DMS153 treated with DMSO at 0.1 percent for 48 hours (cell line): ENCODE measurements at regions not wholly inside any gene's neighbourhood (a gene's known extent, or its start where the extent isn't known, plus 50 kb on each side); places are given as distances from the start of the nearest gene placed in this dataset.
"Not testable (repeated sequence)": the region's sequence is repeated elsewhere in the genome, so short reads cannot be mapped to it uniquely, and the experiment has no call there.

ENCODE experiments used
- DNase-seq: peaks from one replicate; lab custom pipeline; 2025; ENCODE audit not compliant: unreplicated experiment; lab: John Stamatoyannopoulos, UW

GRCh38 chr1:96865731-96866685 lies 144.4 kb downstream of the PTBP2 start:
- no peak for DNase-seq

GRCh38 chr1:96872757-96873156 lies 151.2 kb downstream of the PTBP2 start:
- no peak for DNase-seq

GRCh38 chr1:96878640-96879039 lies 157.1 kb downstream of the PTBP2 start:
- no peak for DNase-seq

GRCh38 chr1:96880626-96881025 lies 159.0 kb downstream of the PTBP2 start:
- DNase-seq: no peak

GRCh38 chr1:96882096-96882495 lies 160.5 kb downstream of the PTBP2 start:
- DNase-seq: no peak

GRCh38 chr1:96886474-96886873 lies 164.9 kb downstream of the PTBP2 start:
- no peak for DNase-seq

GRCh38 chr1:96887501-96887900 lies 165.9 kb downstream of the PTBP2 start:
- DNase-seq: no peak

GRCh38 chr1:96901783-96902363 lies 180.3 kb downstream of the PTBP2 start:
- DNase-seq: no peak

- no peak for DNase-seq
Measured at GRCh38 chr1:96912248-96912647, 190.7 kb downstream of the PTBP2 start.

GRCh38 chr1:96915701-96916100 lies 194.1 kb downstream of the PTBP2 start:
- not testable (repeated sequence) for DNase-seq

- no peak for DNase-seq
Measured at GRCh38 chr1:96918406-96918805, 196.8 kb downstream of the PTBP2 start.

- DNase-seq: no peak
Measured at GRCh38 chr1:96922181-96922580, 200.6 kb downstream of the PTBP2 start.

GRCh38 chr1:96923753-96924152 lies 202.2 kb downstream of the PTBP2 start:
- no peak for DNase-seq

GRCh38 chr1:96926176-96926575 lies 204.6 kb downstream of the PTBP2 start:
- DNase-seq: no peak

GRCh38 chr1:96927125-96927524 lies 205.5 kb downstream of the PTBP2 start:
- no peak for DNase-seq

- no peak for DNase-seq
Measured at GRCh38 chr1:96931136-96931535, 209.6 kb downstream of the PTBP2 start.

GRCh38 chr1:96934282-96934681 lies 212.7 kb downstream of the PTBP2 start:
- DNase-seq: no peak

GRCh38 chr1:96944432-96945092 lies 223.0 kb downstream of the PTBP2 start:
- no peak for DNase-seq

- DNase-seq: no peak
Measured at GRCh38 chr1:96945509-96946084, 224.0 kb downstream of the PTBP2 start.

GRCh38 chr1:96955307-96956012 lies 233.9 kb downstream of the PTBP2 start:
- no peak for DNase-seq

- DNase-seq: no peak
Measured at GRCh38 chr1:96962216-96962615, 240.6 kb downstream of the PTBP2 start.
